ENCODE measurements at regions not wholly inside any gene's neighbourhood (a gene's known extent, or its start where the extent isn't known, plus 50 kb on each side); places are given as distances from the start of the nearest gene placed in this dataset.

GRCh38 chr18:43193336-43193735 is 77.9 kb upstream of the RIT2 start (continued):
- TF ChIP-seq CHD7 (IDR thresholded peaks at IDR 0.05; ENCODE audit: insufficient replicate concordance, low read length): no peak
- no peak for TF ChIP-seq TBP (IDR thresholded peaks at IDR 0.05; ENCODE audit: low read depth, low read length)
- TF ChIP-seq RXRA (IDR thresholded peaks at IDR 0.05; ENCODE audit: insufficient read depth, low read depth, low read length): no peak
- no peak for TF ChIP-seq TEAD4 (IDR thresholded peaks at IDR 0.05; ENCODE audit: low read depth, low read length)
- TF ChIP-seq ZNF274 (IDR thresholded peaks at IDR 0.05; ENCODE audit: borderline replicate concordance, extremely low read depth, low read length): no peak
- TF ChIP-seq MAFK (IDR thresholded peaks at IDR 0.05; ENCODE audit: low read depth, low read length): no peak
- TF ChIP-seq USF2 (IDR thresholded peaks at IDR 0.05; ENCODE audit: low read length): no peak
- TF ChIP-seq TCF12 (IDR thresholded peaks at IDR 0.05; ENCODE audit: low read depth, low read length): no peak
- TF ChIP-seq RAD21 (IDR thresholded peaks at IDR 0.05 in 1 of 2, conservative IDR thresholded peaks at IDR 0.05 in 1 of 2; ENCODE audit: low read depth in 2 of 2, low read length in 2 of 2): no peak
- no peak for TF ChIP-seq CREB1 (IDR thresholded peaks at IDR 0.05)
- TF ChIP-seq GABPA (IDR thresholded peaks at IDR 0.05; ENCODE audit: borderline replicate concordance, insufficient read depth, low read length): no peak
- no peak for TF ChIP-seq YY1 (IDR thresholded peaks at IDR 0.05; ENCODE audit: low read depth, low read length)

Measured in H1 (cell line).